ENCODE measurements at regions not wholly inside any gene's neighbourhood (a gene's known extent, or its start where the extent isn't known, plus 50 kb on each side); places are given as distances from the start of the nearest gene placed in this dataset.
A peak's percentile ranks its signal among the peaks of the same experiment; 100 is the strongest.

DNA sequence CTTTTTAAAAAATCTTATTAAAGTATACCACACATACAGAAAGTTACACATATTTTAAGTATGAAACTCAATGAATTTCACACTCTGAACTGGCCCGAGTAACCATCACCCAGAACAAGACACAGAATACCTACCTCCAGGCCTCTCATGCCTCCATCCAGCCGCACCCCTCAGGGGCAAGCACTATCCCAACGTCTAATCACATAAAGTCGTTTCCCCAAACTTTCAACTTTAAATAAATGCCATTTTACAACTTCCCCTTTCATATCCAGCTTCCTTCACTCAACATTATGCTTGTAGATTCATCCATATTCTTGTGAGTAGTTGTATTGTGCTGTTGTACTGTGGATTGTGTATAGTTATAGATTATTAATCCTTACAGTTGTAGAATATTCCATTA is 539.1 kb downstream of the CD83 start:
- no peak for DNase-seq

DNA sequence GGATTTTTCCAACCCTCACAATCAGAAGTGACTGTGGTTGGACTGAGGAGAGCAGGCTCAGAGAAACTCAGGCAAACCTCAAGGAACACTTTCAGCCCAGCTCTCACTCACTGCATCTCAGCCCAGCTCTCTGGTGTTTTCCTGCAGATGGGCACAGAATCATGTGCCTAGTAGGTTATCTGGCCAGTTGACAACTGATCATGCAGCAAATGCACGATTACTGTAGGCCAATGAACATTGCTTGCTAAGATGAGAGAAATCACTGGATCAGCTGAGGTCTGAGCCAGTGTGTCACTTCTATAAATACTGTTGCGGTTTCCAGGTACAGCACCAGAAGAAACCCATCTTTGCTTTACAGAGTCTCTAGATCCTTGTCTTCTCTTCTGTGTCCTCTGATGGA is 540.5 kb downstream of the CD83 start:
- DNase-seq = no peak

DNA sequence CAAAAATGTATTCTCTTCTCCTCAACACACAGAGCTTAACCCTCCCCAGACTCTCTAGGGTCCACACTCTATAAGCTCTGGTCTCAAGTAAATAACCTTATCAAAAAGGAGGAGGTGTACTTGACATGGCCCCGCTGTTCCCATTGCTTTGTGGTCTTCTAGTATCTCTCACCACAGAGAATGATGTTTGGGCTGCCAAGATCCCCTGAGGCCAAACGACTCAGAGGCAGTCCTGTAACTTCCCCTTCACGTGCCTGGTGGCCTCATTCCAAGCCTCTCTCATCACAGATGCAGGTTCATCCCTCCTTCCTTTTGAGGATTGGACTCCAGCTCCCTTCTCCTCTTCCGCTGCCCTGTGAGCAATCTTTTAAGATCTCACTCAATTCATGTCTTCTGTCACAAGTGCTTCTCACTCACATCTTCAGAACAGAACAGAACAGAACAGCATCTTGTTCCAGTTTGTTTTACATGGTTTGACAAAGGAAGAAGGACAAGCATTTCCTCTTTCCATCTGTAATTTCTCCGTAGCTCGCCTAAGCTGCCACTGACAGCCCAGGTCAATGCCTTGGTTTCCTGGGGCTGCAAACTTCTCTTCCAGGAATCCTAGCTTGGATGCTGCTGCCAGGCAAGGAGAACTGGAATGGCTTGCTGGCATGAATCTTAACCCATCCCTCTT is 541.5 kb downstream of the CD83 start:
- DNase-seq = no peak

DNA sequence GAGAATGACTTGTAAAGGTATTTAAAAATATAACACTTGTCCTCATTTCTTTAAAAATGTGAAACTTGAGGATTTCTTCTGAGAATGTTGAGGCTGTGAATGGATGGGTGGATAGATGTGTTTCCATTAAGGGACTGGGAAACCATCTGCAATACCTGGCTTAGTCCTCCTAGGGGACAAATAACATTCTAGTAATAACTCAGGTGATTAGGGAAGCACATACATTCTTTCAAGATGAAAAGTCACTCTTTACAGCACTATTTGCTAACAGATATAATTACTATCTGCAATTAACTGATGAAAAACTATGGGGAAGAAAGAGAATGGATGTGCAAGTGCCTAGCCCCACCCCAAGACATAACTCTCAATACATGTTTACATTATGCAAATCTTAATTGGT is 542.3 kb downstream of the CD83 start:
- no peak for DNase-seq

DNA sequence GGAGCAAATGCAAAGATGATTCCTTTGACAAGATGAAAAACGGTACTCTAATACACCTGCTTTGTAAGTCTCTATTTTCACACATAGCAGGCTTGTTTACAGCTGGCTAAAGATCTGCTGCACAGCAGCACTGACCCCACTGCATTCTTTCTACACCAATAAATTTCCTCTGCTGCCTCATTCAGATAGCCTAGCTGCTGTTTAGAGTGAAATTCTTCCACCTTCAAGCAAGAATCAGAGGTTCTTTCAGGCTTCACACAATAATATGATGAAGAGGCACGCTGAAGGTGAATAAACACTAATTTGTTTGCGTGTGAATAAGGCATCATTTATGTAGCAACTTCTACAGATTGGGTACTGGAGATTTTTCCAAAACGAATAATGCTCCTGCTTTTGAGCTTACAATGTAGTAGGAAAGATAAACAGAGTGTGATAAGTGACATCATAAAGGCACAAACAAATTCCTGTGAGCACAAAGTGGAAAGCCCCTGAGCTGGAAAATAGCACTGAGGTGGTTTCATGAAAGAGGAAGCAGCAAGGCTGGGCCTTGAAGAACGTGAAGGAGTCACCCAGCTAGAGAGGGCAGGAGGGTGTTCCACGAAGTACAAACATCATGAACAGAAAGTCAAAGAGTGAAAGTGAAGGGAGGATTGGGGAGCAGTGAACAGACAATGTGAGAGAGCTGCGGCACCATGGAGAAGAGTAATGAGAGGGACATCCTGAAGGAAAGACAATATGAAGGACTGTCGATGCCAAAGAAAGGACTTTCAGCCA is 543.4 kb downstream of the CD83 start:
- DNase-seq = peak; percentile 43

DNA sequence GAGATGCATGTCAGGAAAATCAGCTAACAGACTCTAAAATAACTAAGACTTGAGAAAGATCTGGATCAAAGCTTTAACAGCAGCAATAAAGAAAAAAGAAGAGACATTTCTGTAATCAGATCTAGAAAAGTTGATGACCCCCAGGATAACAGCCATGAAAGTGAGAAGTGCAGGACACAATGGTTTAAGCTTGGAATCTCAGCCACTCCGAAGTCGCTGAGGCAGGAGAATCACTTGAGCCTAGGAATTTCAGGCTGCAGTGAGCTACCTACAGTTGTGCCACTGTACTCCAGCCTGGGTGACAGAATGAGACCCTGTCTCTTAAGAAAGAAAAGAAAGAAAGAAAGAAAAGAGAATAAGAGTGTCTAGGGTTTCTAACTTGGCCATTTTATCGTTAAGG is 544.1 kb downstream of the CD83 start:
- no peak for DNase-seq

DNA sequence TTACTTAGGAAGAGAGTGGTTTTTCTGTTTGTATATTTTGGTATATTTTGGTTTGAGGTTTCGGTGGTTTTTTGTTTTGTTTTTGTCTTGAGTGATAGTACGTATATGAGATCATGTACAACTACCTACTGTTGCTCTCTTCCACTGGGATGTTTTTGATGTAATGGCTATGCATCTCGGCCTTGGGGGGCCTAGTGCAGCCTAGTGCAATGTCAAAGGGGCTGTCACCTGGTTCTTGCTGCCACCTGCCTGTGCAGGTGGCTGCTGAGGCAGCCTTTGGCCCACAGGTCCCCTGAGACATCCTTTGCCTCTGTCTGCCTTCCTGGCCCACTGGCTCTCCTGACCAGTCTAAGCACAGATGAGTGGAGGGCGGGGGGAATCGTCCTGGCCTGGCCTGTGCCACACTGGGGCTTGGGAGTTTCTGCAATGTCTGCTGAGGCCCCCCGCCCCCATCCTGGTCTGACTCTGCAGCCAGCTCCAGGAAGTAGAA is 546.6 kb downstream of the CD83 start:
- DNase-seq = no peak

DNA sequence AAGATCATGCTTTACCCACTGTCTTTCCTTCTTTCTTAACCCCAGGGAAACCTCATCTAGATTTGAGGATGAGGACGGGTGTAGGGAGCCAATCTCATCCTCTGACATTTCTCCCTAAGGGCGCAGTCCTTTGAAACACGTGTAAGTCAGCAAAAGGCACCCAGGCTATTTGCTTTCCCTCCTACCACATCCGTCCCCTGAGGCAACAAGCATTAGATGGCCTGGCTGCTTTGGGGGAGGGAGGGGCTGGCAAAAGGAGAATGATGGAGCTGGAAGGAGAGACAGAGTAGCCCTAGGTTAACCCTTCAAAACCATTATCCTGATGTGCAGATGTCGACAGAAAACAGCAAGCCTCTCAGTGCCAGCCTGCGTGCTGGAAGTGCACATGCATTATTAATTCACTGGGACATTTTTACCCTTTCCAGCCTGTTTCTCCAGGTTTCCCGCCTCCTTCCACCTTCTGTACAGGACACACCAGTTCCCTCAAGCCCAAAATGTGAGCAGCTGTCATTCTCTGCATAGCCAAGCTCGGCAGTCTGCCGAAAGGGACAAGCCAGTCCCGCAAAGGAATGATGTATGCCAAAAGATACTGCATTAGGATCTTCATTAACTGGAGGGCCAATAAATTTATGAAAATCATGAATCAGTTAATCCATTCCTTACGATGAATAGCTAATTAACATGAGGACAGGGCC is 547.2 kb downstream of the CD83 start:
- no peak for DNase-seq

DNA sequence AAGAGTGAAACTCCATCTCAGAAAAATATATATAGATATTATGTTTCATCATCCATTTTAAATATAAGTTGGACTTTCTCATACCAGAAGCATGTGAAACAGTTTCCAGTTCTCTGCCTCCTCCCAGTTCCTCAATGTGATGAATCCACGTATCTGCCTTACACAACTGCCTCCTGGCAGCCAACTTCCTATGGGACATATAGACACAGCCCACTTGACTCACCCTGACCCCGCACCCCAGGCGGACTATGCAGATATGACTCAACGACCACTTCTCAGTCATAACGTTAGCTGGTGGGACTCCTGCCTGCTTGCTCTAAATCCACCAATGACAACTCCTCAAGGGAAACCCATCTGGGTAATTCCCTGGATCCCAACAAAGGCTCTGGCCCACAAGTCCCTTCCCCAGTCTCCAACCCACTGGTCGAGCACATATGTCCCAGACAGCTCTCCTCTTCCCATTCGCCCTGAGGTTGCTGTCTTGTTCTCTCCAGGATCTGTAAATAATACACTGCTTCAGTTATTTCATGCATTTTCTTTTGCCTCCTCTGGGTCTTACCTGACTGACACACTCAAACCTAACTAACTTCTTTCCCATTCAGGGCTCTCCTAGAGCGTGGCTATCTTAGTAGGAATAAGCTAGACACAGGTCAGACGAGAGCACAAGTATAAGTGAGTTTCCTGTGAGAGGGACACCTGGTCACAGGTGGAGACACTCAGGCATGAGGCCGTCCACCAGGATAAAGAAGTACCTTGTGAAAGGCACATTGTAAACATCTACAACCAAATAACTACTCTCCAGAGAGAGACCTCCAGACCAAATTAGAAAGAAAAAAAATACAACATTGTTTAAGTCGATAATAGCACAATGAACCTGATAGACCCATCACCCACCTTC is 548.5 kb downstream of the CD83 start:
- DNase-seq = peak; percentile 74

DNA sequence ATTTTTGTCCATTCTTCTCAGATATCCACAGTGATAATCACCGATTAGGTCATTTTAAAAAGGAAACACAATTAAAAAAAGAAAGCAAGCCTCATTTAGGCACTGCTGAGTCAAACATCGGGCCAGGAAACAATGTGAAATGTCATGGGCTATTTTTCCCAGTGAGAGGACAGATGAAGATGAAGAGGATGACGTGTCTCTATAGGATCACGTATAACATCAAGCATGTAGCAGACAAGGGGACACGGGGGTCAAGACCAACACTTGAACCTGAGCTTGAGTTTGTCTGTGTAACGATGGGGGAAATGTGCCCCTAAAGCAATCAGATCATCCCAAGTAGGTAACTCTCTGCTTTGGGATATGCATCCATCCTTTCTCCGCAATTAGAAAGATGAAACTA is 553.2 kb downstream of the CD83 start:
- DNase-seq = no peak

DNA sequence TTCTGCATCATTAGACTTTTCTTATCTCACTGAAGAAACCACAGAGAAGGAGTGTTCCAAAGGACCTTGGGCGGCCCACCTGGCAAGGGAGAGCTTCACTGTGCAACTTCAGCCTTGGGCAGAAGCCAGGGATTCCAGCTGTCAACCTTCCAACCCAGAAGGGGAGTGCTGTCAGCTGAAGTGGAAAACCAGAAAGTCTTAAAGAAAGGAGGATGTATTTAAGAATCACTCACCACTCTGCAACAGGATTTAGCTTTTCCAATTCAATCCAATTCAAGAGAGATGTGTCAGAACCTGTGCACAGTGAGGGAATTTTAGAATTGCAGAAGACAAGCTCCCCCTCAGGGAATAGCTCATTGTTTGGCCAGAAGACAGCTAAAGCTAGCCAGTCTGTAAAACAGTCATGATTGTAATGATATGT is 553.7 kb downstream of the CD83 start:
- DNase-seq = no peak

DNA sequence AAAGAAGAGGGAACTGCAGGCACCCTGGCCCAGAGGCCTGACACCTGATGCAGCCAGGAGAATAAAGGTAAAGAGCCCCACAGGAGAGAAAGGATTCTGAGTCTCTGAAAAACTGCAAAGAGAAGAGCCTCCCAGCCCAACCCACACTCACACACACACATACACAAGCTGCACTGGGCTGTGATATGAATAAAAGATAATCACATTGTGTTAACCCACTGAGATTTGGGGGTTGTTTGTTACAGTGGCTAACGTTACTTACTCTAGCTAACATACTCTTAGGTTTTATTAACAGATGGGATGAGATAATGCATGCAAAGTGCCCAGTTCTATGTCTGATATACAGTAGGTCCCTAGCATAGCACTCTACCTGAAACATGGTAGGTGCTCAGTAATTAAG is 554.4 kb downstream of the CD83 start:
- DNase-seq = no peak

DNA sequence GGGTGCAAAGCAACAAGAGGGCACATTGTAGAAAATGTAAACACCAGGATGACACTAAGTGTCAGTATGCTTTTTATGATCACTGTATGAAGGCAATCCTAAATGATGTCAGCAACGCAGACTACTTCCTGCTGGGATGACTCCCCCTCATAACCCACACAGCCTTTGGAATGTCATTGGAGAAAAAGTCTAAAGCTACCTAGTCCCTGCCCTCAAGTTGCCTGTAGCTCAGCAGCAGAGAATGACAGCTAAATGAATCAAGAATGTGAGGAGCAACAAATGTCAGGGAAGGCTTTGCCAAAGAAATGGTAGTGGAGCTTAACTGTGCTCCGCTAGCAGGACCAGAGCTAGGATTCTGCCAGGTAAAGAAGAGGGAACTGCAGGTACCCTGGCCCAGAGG is 555.6 kb downstream of the CD83 start:
- no peak for DNase-seq

DNA sequence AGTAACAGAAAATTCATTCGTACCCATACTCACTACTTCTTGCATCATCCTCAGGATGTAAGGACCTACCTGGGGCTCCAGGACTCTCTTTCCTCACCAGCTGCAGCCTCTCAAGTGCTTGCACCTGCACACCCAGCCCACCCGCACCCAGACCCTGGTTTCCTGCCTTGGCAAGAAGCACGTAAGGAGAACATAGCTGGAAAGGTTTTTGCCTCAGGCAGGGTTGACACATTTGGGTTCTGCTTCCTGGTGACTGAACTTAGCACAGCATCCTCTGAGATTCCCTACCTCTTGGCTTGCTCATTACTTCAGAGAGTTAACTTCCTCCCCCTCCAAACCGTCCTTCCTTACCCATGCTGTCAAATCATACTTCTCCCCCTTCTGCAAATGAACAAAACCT is 556.9 kb downstream of the CD83 start:
- no peak for DNase-seq

DNA sequence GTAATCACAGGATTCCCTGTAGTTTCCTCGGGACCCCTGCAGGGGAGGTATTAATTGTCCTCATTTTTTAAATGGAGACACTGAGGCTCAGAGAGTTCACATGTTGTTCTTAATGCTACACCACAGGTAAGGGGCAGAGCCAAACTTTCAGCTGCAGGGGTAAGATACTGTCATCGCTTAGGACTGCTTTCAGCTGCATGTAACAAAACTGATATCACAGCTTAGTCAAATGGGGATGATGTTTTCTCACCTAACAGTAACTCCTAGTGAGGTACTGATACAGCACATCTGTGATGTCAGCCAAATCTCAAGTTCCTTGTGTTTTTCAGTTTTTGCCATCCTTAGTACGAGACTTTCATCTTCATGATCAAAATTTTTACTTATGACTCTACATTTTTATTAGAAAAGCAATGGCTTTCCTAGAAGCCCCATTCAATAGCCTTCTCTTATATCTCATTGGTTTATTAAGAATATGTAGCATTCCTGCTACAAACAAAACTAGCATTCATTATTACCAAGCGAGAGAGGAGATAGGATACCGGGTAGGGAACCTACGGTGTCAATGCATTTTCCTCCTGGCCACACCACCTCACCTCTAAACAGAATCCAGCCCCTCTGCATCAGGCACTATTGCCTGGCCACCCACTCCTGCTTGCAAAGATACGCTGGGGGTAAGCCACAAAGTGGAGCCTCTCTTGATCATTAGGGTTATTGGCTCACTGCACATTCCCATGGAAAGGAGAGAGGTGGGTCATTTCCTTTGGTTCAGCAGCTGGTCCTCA is 557.5 kb downstream of the CD83 start:
- DNase-seq = no peak

DNA sequence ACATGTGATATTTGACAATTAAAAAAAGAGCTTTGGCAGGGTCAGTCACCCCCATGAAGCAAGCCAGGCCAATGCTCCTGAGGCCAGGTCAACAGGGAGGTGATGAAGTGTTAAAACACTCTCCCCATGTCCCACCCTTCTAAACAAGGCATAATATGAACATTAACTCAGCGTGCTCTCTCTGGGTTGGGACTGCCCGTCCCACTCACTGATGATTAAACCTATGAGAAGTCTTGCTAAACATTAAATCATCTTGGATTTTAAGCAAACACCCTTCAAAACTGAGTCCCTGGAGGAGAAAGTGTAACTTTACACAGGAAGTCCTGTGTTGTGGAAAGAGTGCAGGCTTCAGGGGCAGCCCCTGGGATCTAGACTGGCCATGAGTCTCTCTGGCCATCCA is 558.5 kb downstream of the CD83 start:
- DNase-seq = no peak

DNA sequence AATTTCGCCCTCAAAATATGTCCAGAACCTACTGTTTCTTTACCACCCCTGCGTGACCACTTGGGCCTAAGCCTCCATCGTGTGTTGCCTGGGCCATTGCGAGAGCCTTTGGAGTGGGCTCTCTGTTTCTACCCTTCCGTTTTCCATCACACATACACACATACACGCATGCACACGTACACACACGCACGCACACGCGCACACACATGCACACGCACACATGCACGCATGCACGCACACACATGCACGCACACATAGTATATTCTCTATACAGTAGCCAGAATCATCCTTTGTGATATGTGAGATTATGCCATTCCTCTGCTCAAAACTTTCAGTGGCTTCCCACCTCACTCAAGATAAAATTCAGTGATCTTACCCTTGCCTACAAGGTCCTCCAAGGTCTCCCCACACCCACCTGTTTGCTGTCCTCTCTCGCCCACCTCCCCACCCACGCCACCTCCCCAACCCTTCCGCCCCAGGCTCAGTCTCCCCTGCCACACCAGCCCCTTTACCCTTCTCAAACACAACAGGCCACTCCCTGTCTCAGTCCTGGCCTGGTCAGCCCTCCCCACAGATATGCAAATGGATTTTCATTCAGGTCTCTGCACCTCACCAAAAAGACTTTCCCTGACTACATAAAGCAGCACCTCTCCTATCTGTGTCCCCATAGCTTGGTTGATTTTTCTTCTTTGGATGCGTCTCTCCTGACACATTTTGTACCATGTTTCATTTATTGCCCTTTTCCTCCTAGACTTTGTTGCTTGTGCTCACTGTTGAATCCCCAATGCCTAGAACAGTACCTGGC is 559.6 kb downstream of the CD83 start:
- DNase-seq = no peak

DNA sequence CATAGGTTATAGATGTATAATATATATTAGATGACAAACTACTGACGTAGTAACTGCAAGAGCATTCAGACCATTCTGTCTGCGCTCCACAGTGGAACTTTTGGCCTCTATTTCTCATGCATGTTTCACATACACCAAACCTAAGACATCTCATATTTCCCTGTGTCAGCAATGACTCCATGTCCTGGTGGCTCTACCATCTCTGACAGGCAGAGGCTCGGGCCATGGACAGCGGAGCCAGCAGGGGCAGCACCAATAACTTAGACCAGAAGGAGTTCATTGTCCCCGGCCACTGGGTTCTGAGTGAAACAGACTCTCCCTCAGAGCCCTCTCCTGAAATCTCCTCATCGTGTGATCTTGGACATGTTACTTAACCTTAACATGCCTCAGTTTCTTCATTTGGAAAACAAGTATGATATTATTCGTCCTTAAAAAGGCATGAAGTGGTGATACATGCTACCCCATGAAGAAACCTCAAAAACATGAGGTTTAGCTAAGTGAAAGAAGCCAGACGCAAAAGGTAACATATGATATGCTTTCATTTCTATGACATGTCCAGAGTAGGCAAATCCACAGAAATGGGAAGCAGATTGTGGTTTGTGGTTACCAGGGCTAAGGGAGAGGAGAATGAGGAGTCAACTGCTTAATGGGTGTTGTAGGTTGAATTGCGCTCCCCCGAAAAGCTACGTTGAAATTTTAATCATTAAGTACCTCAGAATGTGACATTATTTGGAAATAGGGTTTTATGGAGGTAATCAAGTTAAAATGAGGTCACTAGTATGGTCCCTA is 564.0 kb upstream of the JARID2 start:
- no peak for DNase-seq

DNA sequence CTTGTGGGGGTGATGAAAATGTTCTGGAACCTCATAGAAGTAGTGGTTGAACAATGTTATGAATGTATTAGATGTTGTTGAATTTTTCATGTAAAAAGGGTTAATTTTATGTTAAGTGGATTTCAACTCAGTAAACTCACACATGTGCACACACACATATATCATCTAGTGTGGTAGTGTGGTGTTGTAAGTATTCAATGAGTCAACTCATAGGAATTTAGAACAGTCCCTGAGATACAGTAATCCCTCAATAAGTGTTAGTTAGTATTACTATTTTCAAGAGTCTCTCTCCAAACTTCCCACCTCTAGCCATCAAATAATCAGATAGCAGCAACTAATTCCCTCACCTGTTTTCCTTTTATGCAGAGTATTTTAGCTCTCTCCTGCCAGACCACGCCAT is 563.1 kb upstream of the JARID2 start:
- no peak for DNase-seq

DNA sequence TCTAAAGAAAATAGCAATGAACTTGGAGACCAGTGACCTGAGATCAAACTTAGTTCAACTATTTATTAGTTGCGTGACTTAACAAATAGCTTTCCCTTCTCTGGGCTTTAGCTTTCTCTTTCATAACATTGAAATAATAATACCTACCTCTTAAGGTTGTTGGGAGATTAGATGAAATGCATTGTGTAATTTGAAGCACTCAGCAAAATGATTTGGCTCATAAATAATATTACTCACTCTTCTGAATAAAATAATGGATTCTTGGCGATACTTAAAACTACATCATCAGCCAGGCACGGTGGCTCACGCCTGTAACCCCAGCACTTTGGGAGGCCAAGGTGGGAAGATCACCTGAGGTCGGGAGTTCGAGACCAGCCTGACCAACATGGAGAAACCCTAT is 556.2 kb upstream of the JARID2 start:
- DNase-seq = no peak
